ENCODE measurements at regions not wholly inside any gene's neighbourhood (a gene's known extent, or its start where the extent isn't known, plus 50 kb on each side); places are given as distances from the start of the nearest gene placed in this dataset.

- H3K27ac ChIP-seq: no peak overlapping the region
- CTCF ChIA-PET: no interaction called here
- TF ChIP-seq CTCF (conservative IDR thresholded peaks at IDR 0.05; ENCODE audit: low read depth): no peak
- no peak for DNase-seq (ENCODE audit: low spot score)
- POLR2A ChIA-PET (ENCODE audit: low non-redundant PET): no interaction called here
Observed at GRCh38 chr5:30398423-30398822, 795.1 kb upstream of the CDH6 start.

GRCh38 chr5:30392897-30393296, 800.6 kb upstream of the CDH6 start:
- no peak for TF ChIP-seq CTCF (conservative IDR thresholded peaks at IDR 0.05; ENCODE audit: low read depth)
- ChIA-PET POLR2A (ENCODE audit: low non-redundant PET) (no interaction called here), CTCF (interaction anchor here (0.6 to 0.7 kb wide), 3 partner anchors 45 to 409 kb away, joined by 3 read pairs; no protein-coding TSS in a partner anchor)
- H3K27ac ChIP-seq: no peak overlapping the region
- no peak for DNase-seq (ENCODE audit: low spot score)

GRCh38 chr5:30390095-30390494, 803.4 kb upstream of the CDH6 start:
- H3K27ac ChIP-seq: no peak overlapping the region
- no peak for TF ChIP-seq CTCF (conservative IDR thresholded peaks at IDR 0.05; ENCODE audit: low read depth)
- CTCF ChIA-PET: interaction anchor here (0.6 to 0.7 kb wide), 2 partner anchors 14 to 512 kb away, joined by 3 to 6 read pairs; no protein-coding TSS in a partner anchor
- peak; percentile 33 for DNase-seq (ENCODE audit: low spot score)
- POLR2A ChIA-PET (ENCODE audit: low non-redundant PET): no interaction called here

- CTCF ChIA-PET: no interaction called here
- no peak for DNase-seq (ENCODE audit: low spot score)
- POLR2A ChIA-PET (ENCODE audit: low non-redundant PET): no interaction called here
- H3K27ac ChIP-seq: no peak overlapping the region
- TF ChIP-seq CTCF (conservative IDR thresholded peaks at IDR 0.05; ENCODE audit: low read depth): no peak
Observed at GRCh38 chr5:30387974-30388632, 805.4 kb upstream of the CDH6 start.

- TF ChIP-seq CTCF (conservative IDR thresholded peaks at IDR 0.05; ENCODE audit: low read depth): no peak
- CTCF ChIA-PET: no interaction called here
- no peak overlapping the region for H3K27ac ChIP-seq
- no peak for DNase-seq (ENCODE audit: low spot score)
- POLR2A ChIA-PET (ENCODE audit: low non-redundant PET): no interaction called here
Observed at GRCh38 chr5:30385754-30386153, 807.7 kb upstream of the CDH6 start.

GRCh38 chr5:30384171-30384570, 809.3 kb upstream of the CDH6 start:
- H3K27ac ChIP-seq: no peak overlapping the region
- CTCF ChIA-PET: no interaction called here
- no peak for DNase-seq (ENCODE audit: low spot score)
- TF ChIP-seq CTCF (conservative IDR thresholded peaks at IDR 0.05; ENCODE audit: low read depth): no peak
- POLR2A ChIA-PET (ENCODE audit: low non-redundant PET): no interaction called here
